IgD-negative memory B cell (primary cell): ENCODE measurements at regions not wholly inside any gene's neighbourhood (a gene's known extent, or its start where the extent isn't known, plus 50 kb on each side); places are given as distances from the start of the nearest gene placed in this dataset.

Experiments used
- H3K27ac Mint-ChIP-seq, 3 donors: one replicate each; pipeline ENCODE4 v1.8.0; 2020 to 2022; ENCODE audit warnings: mild to moderate bottlenecking in 3 of 3, mixed read lengths in 3 of 3, moderate library complexity in 1 of 3
- H3K27me3 Mint-ChIP-seq: one replicate; pipeline ENCODE4 v1.8.0; 2021; ENCODE audit warnings: mixed read lengths
- H3K36me3 Mint-ChIP-seq: one replicate; pipeline ENCODE4 v1.8.0; 2020; ENCODE audit warnings: mild to moderate bottlenecking, mixed read lengths
- H3K4me1 Mint-ChIP-seq, 3 donors: one replicate each; pipeline ENCODE4 v1.8.0; 2020 to 2022; ENCODE audit warnings: mixed read lengths in 3 of 3, mild to moderate bottlenecking in 1 of 3
- H3K4me3 Mint-ChIP-seq, 4 donors: one replicate each; pipeline ENCODE4 v1.8.0; 2020 to 2022; ENCODE audit warnings: mild to moderate bottlenecking in 4 of 4, mixed read lengths in 4 of 4, moderate library complexity in 3 of 4
- H3K9me3 Mint-ChIP-seq, 3 donors: one replicate each; pipeline ENCODE4 v1.8.0; 2020 to 2021; ENCODE audit warnings: mixed read lengths in 3 of 3, mild to moderate bottlenecking in 1 of 3

GRCh38 chr5:82356808-82357671 lies 78.9 kb upstream of the RPS23 start:
- no peaks in the 10 kb centered on the region for H3K36me3 Mint-ChIP-seq
- peak overlapping the region in 1 of 3 donors; percentile 81 for H3K27ac Mint-ChIP-seq
- H3K4me3 Mint-ChIP-seq, result peak overlapping the region in 3 of 4 donors; percentile 5 to 39 (median 13)
- H3K9me3 Mint-ChIP-seq, result no peaks in the 10 kb centered on the region
- peaks cover 12% of the 10 kb centered on the region for H3K27me3 Mint-ChIP-seq
- peaks cover 0 to 3% (median 0%) of the 10 kb centered on the region in 3 donors for H3K4me1 Mint-ChIP-seq

- Mint-ChIP-seq H3K27me3 (peaks cover 12% of the 10 kb centered on the region), H3K4me3 (no peak overlapping the region), H3K27ac (no peak overlapping the region), H3K36me3 (no peaks in the 10 kb centered on the region), H3K4me1 (peaks cover 0 to 3% (median 0%) of the 10 kb centered on the region in 3 donors), H3K9me3 (no peaks in the 10 kb centered on the region)
Measured at GRCh38 chr5:82356021-82356420, 77.9 kb upstream of the RPS23 start.

- Mint-ChIP-seq H3K4me1 (peaks cover 0 to 3% (median 0%) of the 10 kb centered on the region in 3 donors), H3K36me3 (no peaks in the 10 kb centered on the region), H3K27ac (no peak overlapping the region), H3K4me3 (no peak overlapping the region), H3K9me3 (no peaks in the 10 kb centered on the region), H3K27me3 (peaks cover 11% of the 10 kb centered on the region)
Measured at GRCh38 chr5:82355496-82355895, 77.3 kb upstream of the RPS23 start.

- Mint-ChIP-seq H3K4me1 (peaks cover 0 to 3% (median 0%) of the 10 kb centered on the region in 3 donors), H3K36me3 (no peaks in the 10 kb centered on the region), H3K4me3 (no peak overlapping the region), H3K9me3 (no peaks in the 10 kb centered on the region), H3K27me3 (peaks cover 11% of the 10 kb centered on the region), H3K27ac (no peak overlapping the region)
Measured at GRCh38 chr5:82355053-82355452, 76.9 kb upstream of the RPS23 start.

- Mint-ChIP-seq H3K27me3 (peaks cover 11% of the 10 kb centered on the region), H3K4me1 (peaks cover 0 to 3% (median 0%) of the 10 kb centered on the region in 3 donors), H3K27ac (no peak overlapping the region), H3K36me3 (no peaks in the 10 kb centered on the region), H3K4me3 (no peak overlapping the region), H3K9me3 (no peaks in the 10 kb centered on the region)
Measured at GRCh38 chr5:82354543-82354942, 76.4 kb upstream of the RPS23 start.

- H3K4me1 Mint-ChIP-seq, result peaks cover 0 to 3% (median 0%) of the 10 kb centered on the region in 3 donors
- no peak overlapping the region for H3K4me3 Mint-ChIP-seq
- peaks cover 11% of the 10 kb centered on the region for H3K27me3 Mint-ChIP-seq
- peaks cover 0 to under 1% (median 0%) of the 10 kb centered on the region in 3 donors for H3K9me3 Mint-ChIP-seq
- H3K36me3 Mint-ChIP-seq, result no peaks in the 10 kb centered on the region
- H3K27ac Mint-ChIP-seq, result no peak overlapping the region
Measured at GRCh38 chr5:82353522-82353921, 75.4 kb upstream of the RPS23 start.

- Mint-ChIP-seq H3K27me3 (peaks cover 8% of the 10 kb centered on the region), H3K27ac (no peak overlapping the region), H3K9me3 (peaks cover 0 to 2% (median 0%) of the 10 kb centered on the region in 3 donors), H3K4me1 (peaks cover 0 to 3% (median 0%) of the 10 kb centered on the region in 3 donors), H3K4me3 (no peak overlapping the region), H3K36me3 (no peaks in the 10 kb centered on the region)
Measured at GRCh38 chr5:82352146-82352791, 74.1 kb upstream of the RPS23 start.

GRCh38 chr5:82351754-82352145 lies 73.6 kb upstream of the RPS23 start:
- peaks cover 0 to 1% (median 0%) of the 10 kb centered on the region in 3 donors for H3K4me1 Mint-ChIP-seq
- peaks cover 0 to 2% (median 0%) of the 10 kb centered on the region in 3 donors for H3K9me3 Mint-ChIP-seq
- H3K4me3 Mint-ChIP-seq, result no peak overlapping the region
- H3K27ac Mint-ChIP-seq, result no peak overlapping the region
- H3K27me3 Mint-ChIP-seq, result peaks cover 3% of the 10 kb centered on the region
- no peaks in the 10 kb centered on the region for H3K36me3 Mint-ChIP-seq

- H3K9me3 Mint-ChIP-seq, result peaks cover 0 to 2% (median 0%) of the 10 kb centered on the region in 3 donors
- no peaks in the 10 kb centered on the region for H3K4me1 Mint-ChIP-seq
- H3K27me3 Mint-ChIP-seq, result peaks cover 3% of the 10 kb centered on the region
- no peak overlapping the region for H3K4me3 Mint-ChIP-seq
- H3K36me3 Mint-ChIP-seq, result no peaks in the 10 kb centered on the region
- H3K27ac Mint-ChIP-seq, result no peak overlapping the region
Measured at GRCh38 chr5:82351297-82351696, 73.1 kb upstream of the RPS23 start.

GRCh38 chr5:82349652-82350051 lies 71.5 kb upstream of the RPS23 start:
- Mint-ChIP-seq H3K4me1 (no peaks in the 10 kb centered on the region), H3K36me3 (no peaks in the 10 kb centered on the region), H3K4me3 (no peak overlapping the region), H3K27ac (no peak overlapping the region), H3K27me3 (peaks cover 4% of the 10 kb centered on the region), H3K9me3 (peaks cover 0 to 2% (median 0%) of the 10 kb centered on the region in 3 donors)

- H3K36me3 Mint-ChIP-seq, result no peaks in the 10 kb centered on the region
- no peak overlapping the region for H3K27ac Mint-ChIP-seq
- H3K4me3 Mint-ChIP-seq, result no peak overlapping the region
- H3K9me3 Mint-ChIP-seq, result peaks cover 0 to 2% (median 0%) of the 10 kb centered on the region in 3 donors
- peaks cover 4% of the 10 kb centered on the region for H3K27me3 Mint-ChIP-seq
- no peaks in the 10 kb centered on the region for H3K4me1 Mint-ChIP-seq
Measured at GRCh38 chr5:82348784-82349425, 70.8 kb upstream of the RPS23 start.

- H3K27me3 Mint-ChIP-seq, result peaks cover 1% of the 10 kb centered on the region
- H3K4me1 Mint-ChIP-seq, result no peaks in the 10 kb centered on the region
- H3K4me3 Mint-ChIP-seq, result no peak overlapping the region
- no peaks in the 10 kb centered on the region for H3K36me3 Mint-ChIP-seq
- no peak overlapping the region for H3K27ac Mint-ChIP-seq
- peaks cover 0 to 2% (median 0%) of the 10 kb centered on the region in 3 donors for H3K9me3 Mint-ChIP-seq
Measured at GRCh38 chr5:82347201-82347865, 69.2 kb upstream of the RPS23 start.

GRCh38 chr5:82346399-82347165 lies 68.4 kb upstream of the RPS23 start:
- Mint-ChIP-seq H3K27ac (no peak overlapping the region), H3K4me1 (no peaks in the 10 kb centered on the region), H3K4me3 (no peak overlapping the region), H3K27me3 (peaks cover 1% of the 10 kb centered on the region), H3K9me3 (peaks cover 0 to 2% (median 0%) of the 10 kb centered on the region in 3 donors), H3K36me3 (no peaks in the 10 kb centered on the region)

- Mint-ChIP-seq H3K36me3 (no peaks in the 10 kb centered on the region), H3K4me1 (no peaks in the 10 kb centered on the region), H3K9me3 (peaks cover 0 to 2% (median 0%) of the 10 kb centered on the region in 3 donors), H3K4me3 (no peak overlapping the region), H3K27me3 (peaks cover 1% of the 10 kb centered on the region), H3K27ac (no peak overlapping the region)
Measured at GRCh38 chr5:82345108-82345507, 67.0 kb upstream of the RPS23 start.
